Right lung (tissue), 2 donors: ENCODE measurements at regions not wholly inside any gene's neighbourhood (a gene's known extent, or its start where the extent isn't known, plus 50 kb on each side); places are given as distances from the start of the nearest gene placed in this dataset.

Experiments
- DNase-seq, 2 donors: peaks; one replicate each; pipeline ENCODE4 v3.0.0-alpha.2; 2013

- DNase-seq: no peak
Observed at GRCh38 chrX:15191830-15192229, 78.1 kb downstream of the ASB9 start.

- DNase-seq: no peak
Observed at GRCh38 chrX:15188039-15188438, 81.8 kb downstream of the ASB9 start.

GRCh38 chrX:15177316-15177715, 92.6 kb downstream of the ASB9 start:
- no peak for DNase-seq

- DNase-seq: no peak
Observed at GRCh38 chrX:15173411-15173810, 96.5 kb downstream of the ASB9 start.

GRCh38 chrX:15170927-15171326, 99.0 kb downstream of the ASB9 start:
- no peak for DNase-seq

- no peak for DNase-seq
Observed at GRCh38 chrX:15167826-15168225, 102.1 kb downstream of the ASB9 start.

- DNase-seq: no peak
Observed at GRCh38 chrX:15165832-15166231, 104.1 kb downstream of the ASB9 start.

- no peak for DNase-seq
Observed at GRCh38 chrX:15163131-15163530, 106.8 kb downstream of the ASB9 start.

- no peak for DNase-seq
Observed at GRCh38 chrX:15160558-15161095, 109.3 kb downstream of the ASB9 start.

GRCh38 chrX:15158736-15159406, 111.0 kb downstream of the ASB9 start:
- no peak for DNase-seq

GRCh38 chrX:15158350-15158735, 111.5 kb downstream of the ASB9 start:
- DNase-seq: no peak

- no peak for DNase-seq
Observed at GRCh38 chrX:15157624-15158023, 112.3 kb downstream of the ASB9 start.

GRCh38 chrX:15151267-15152186, 118.4 kb downstream of the ASB9 start:
- DNase-seq: no peak

- DNase-seq: no peak
Observed at GRCh38 chrX:15150586-15150985, 119.3 kb downstream of the ASB9 start.

- no peak for DNase-seq
Observed at GRCh38 chrX:15146515-15146914, 123.4 kb downstream of the ASB9 start.

GRCh38 chrX:15143825-15144121, 126.1 kb downstream of the ASB9 start:
- DNase-seq: no peak

GRCh38 chrX:15143050-15143824, 126.6 kb downstream of the ASB9 start:
- DNase-seq: peak; percentile 13 to 18

- no peak for DNase-seq
Observed at GRCh38 chrX:15142084-15142715, 127.7 kb downstream of the ASB9 start.

- no peak for DNase-seq
Observed at GRCh38 chrX:15136795-15137194, 133.1 kb downstream of the ASB9 start.

- no peak for DNase-seq
Observed at GRCh38 chrX:15129412-15129811, 140.5 kb downstream of the ASB9 start.

- no peak for DNase-seq
Observed at GRCh38 chrX:15128861-15129260, 141.0 kb downstream of the ASB9 start.

- DNase-seq: no peak
Observed at GRCh38 chrX:15127010-15127409, 142.9 kb downstream of the ASB9 start.
